SK-N-MC (cell line): ENCODE measurements at regions not wholly inside any gene's neighbourhood (a gene's known extent, or its start where the extent isn't known, plus 50 kb on each side); places are given as distances from the start of the nearest gene placed in this dataset.

ENCODE experiments used
- EZH2 ChIP-seq: fragments of 200-600 bp; sonication (generic); IDR thresholded peaks from one replicate; pipeline ENCODE4 v1.6.1; 2017; ENCODE audit warnings: antibody characterized with exemption
- FOXP2 ChIP-seq: optimal IDR thresholded peaks from 2 replicates; pipeline ENCODE3; 2011; ENCODE audit warnings: mild to moderate bottlenecking, moderate library complexity; ENCODE audit not compliant: insufficient read depth; ENCODE audit errors: extremely low read length, control extremely low read depth
- POLR2AphosphoS5 ChIP-seq: IDR thresholded peaks from 2 replicates; pipeline ENCODE4 v1.6.1; 2012; ENCODE audit warnings: mild to moderate bottlenecking, low read depth, low read length, borderline replicate concordance

GRCh38 chr6:140980265-140980887, 1152.3 kb upstream of the GJE1 start:
- TF ChIP-seq POLR2AphosphoS5 (no peak), EZH2 (no peak), FOXP2 (no peak)
